Neural progenitor cell (in vitro differentiated cells): ENCODE measurements at regions not wholly inside any gene's neighbourhood (a gene's known extent, or its start where the extent isn't known, plus 50 kb on each side); places are given as distances from the start of the nearest gene placed in this dataset.

Experiments
- DNase-seq: peaks from one replicate; pipeline ENCODE4 v3.0.0-alpha.2; 2016; ENCODE audit warnings: low spot score
- H2AFZ ChIP-seq: fragments of 200-600 bp; sonication (generic); replicated peaks from 2 replicates; pipeline ENCODE4 v1.6.1; 2016; ENCODE audit warnings: antibody characterized with exemption
- H3F3A ChIP-seq: fragments of 200-600 bp; sonication (generic); 2 replicates; pipeline ENCODE4 v1.6.1; 2016; ENCODE audit warnings: antibody characterized with exemption, low read depth
- H3K27ac ChIP-seq: fragments of 200-600 bp; sonication (generic); 2 replicates; pipeline ENCODE4 v1.5.1; 2016; ENCODE audit warnings: mild to moderate bottlenecking
- H3K27me3 ChIP-seq: fragments of 200-600 bp; sonication (generic); 2 replicates; pipeline ENCODE4 v1.6.1; 2016; ENCODE audit warnings: mild to moderate bottlenecking, moderate library complexity
- H3K36me3 ChIP-seq: fragments of 200-600 bp; sonication (generic); 2 replicates; pipeline ENCODE4 v1.5.1; 2016
- H3K4me1 ChIP-seq: fragments of 200-600 bp; sonication (generic); 2 replicates; pipeline ENCODE4 v1.6.1; 2016; ENCODE audit warnings: mixed run types
- H3K4me2 ChIP-seq: fragments of 200-600 bp; sonication (generic); 2 replicates; pipeline ENCODE4 v1.6.1; 2016
- H3K4me3 ChIP-seq: fragments of 200-600 bp; sonication (generic); 2 replicates; pipeline ENCODE4 v1.5.1; 2016
- H3K79me2 ChIP-seq: fragments of 200-600 bp; sonication (generic); 2 replicates; pipeline ENCODE4 v1.6.1; 2016; ENCODE audit warnings: low read depth
- H3K9ac ChIP-seq: fragments of 200-600 bp; sonication (generic); 2 replicates; pipeline ENCODE4 v1.6.1; 2016
- H3K9me3 ChIP-seq: fragments of 200-600 bp; sonication (generic); 2 replicates; pipeline ENCODE4 v1.5.1; 2016; ENCODE audit warnings: low read depth
- H4K20me1 ChIP-seq: fragments of 200-600 bp; sonication (generic); 2 replicates; pipeline ENCODE4 v1.6.1; 2016; ENCODE audit warnings: low read depth
- H3K27ac Mint-ChIP-seq: 3 replicates; pipeline ENCODE4 v1.8.0; 2021; ENCODE audit warnings: mixed read lengths
- H3K27me3 Mint-ChIP-seq: 2 replicates; pipeline ENCODE4 v1.8.0; 2022; ENCODE audit warnings: low read depth, mild to moderate bottlenecking, inconsistent platforms, moderate library complexity, mixed read lengths; ENCODE audit not compliant: insufficient read depth
- H3K36me3 Mint-ChIP-seq: 3 replicates; pipeline ENCODE4 v1.8.0; 2021; ENCODE audit warnings: mixed read lengths
- H3K4me1 Mint-ChIP-seq: 3 replicates; pipeline ENCODE4 v1.8.0; 2021; ENCODE audit warnings: mixed read lengths
- H3K4me3 Mint-ChIP-seq: 3 replicates; pipeline ENCODE4 v1.8.0; 2021; ENCODE audit warnings: mild to moderate bottlenecking, moderate library complexity, mixed read lengths
- H3K9me3 Mint-ChIP-seq: 3 replicates; pipeline ENCODE4 v1.8.0; 2020; ENCODE audit warnings: mixed read lengths
- EZH2 ChIP-seq: fragments of 200-600 bp; sonication (generic); IDR thresholded peaks from 2 replicates; pipeline ENCODE4 v1.6.1; 2017; ENCODE audit warnings: antibody characterized with exemption, mild to moderate bottlenecking, moderate library complexity
- EZH2phosphoT487 ChIP-seq: fragments of 200-600 bp; sonication (generic); IDR thresholded peaks from 2 replicates; pipeline ENCODE4 v1.6.1; 2017; ENCODE audit warnings: antibody characterized with exemption
- TF ChIP-seq, protein P1 (sequence below): fragments of 200-600 bp; sonication (generic); IDR thresholded peaks from 2 replicates; pipeline ENCODE4 v1.5.1; 2017; ENCODE audit warnings: antibody characterized with exemption, mild to moderate bottlenecking

GRCh38 chr7:156251861-156252260 lies 388.7 kb upstream of the RNF32 start:
- Histone ChIP-seq H4K20me1 (no peaks in the 10 kb centered on the region), H3K36me3 (no peaks in the 10 kb centered on the region), H3K9me3 (no peaks in the 10 kb centered on the region), H3K4me1 (no peaks in the 10 kb centered on the region), H3K27ac (no peak overlapping the region), H3K79me2 (no peaks in the 10 kb centered on the region), H2AFZ (no peak overlapping the region), H3K4me2 (no peak overlapping the region), H3F3A (no peaks in the 10 kb centered on the region), H3K27me3 (no peaks in the 10 kb centered on the region), H3K9ac (no peak overlapping the region), H3K4me3 (no peak overlapping the region)
- DNase-seq = no peak
- TF ChIP-seq EZH2phosphoT487 (no peak), EZH2 (no peak)
- TF ChIP-seq, protein P1, sequence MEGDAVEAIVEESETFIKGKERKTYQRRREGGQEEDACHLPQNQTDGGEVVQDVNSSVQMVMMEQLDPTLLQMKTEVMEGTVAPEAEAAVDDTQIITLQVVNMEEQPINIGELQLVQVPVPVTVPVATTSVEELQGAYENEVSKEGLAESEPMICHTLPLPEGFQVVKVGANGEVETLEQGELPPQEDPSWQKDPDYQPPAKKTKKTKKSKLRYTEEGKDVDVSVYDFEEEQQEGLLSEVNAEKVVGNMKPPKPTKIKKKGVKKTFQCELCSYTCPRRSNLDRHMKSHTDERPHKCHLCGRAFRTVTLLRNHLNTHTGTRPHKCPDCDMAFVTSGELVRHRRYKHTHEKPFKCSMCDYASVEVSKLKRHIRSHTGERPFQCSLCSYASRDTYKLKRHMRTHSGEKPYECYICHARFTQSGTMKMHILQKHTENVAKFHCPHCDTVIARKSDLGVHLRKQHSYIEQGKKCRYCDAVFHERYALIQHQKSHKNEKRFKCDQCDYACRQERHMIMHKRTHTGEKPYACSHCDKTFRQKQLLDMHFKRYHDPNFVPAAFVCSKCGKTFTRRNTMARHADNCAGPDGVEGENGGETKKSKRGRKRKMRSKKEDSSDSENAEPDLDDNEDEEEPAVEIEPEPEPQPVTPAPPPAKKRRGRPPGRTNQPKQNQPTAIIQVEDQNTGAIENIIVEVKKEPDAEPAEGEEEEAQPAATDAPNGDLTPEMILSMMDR = no peak
- Mint-ChIP-seq H3K9me3 (peaks cover 2% of the 10 kb centered on the region), H3K27ac (no peak overlapping the region), H3K36me3 (no peaks in the 10 kb centered on the region), H3K4me3 (no peak overlapping the region), H3K27me3 (peaks cover 2% of the 10 kb centered on the region), H3K4me1 (no peaks in the 10 kb centered on the region)

GRCh38 chr7:156240532-156240931 lies 400.0 kb upstream of the RNF32 start:
- Histone ChIP-seq H3K27ac (no peak overlapping the region), H4K20me1 (no peaks in the 10 kb centered on the region), H3F3A (no peaks in the 10 kb centered on the region), H3K36me3 (no peaks in the 10 kb centered on the region), H3K9ac (no peak overlapping the region), H3K79me2 (no peaks in the 10 kb centered on the region), H3K9me3 (no peaks in the 10 kb centered on the region), H3K4me2 (no peak overlapping the region), H3K4me1 (no peaks in the 10 kb centered on the region), H3K4me3 (no peak overlapping the region), H3K27me3 (no peaks in the 10 kb centered on the region), H2AFZ (no peak overlapping the region)
- H3K36me3 Mint-ChIP-seq = no peaks in the 10 kb centered on the region
- H3K27me3 Mint-ChIP-seq = no peaks in the 10 kb centered on the region
- no peak overlapping the region for H3K27ac Mint-ChIP-seq
- no peaks in the 10 kb centered on the region for H3K9me3 Mint-ChIP-seq
- H3K4me1 Mint-ChIP-seq = no peaks in the 10 kb centered on the region
- no peak overlapping the region for H3K4me3 Mint-ChIP-seq
- DNase-seq = no peak
- no peak for TF ChIP-seq EZH2phosphoT487
- TF ChIP-seq, protein P1 = no peak

- no peaks in the 10 kb centered on the region for H3K9me3 Mint-ChIP-seq
These were observed 402.0 kb upstream of the RNF32 start for GRCh38 chr7:156238366-156239133.

More at GRCh38 chr7:156238366-156239133, 402.0 kb upstream of the RNF32 start:
- Mint-ChIP-seq H3K27ac (no peak overlapping the region), H3K36me3 (no peaks in the 10 kb centered on the region), H3K4me1 (no peaks in the 10 kb centered on the region), H3K4me3 (no peak overlapping the region), H3K27me3 (no peaks in the 10 kb centered on the region)
- TF ChIP-seq EZH2phosphoT487 (no peak), EZH2 (no peak)
- TF ChIP-seq, protein P1 = no peak
- no peak overlapping the region for H3K4me2 ChIP-seq
- H3K27me3 ChIP-seq = no peaks in the 10 kb centered on the region
- H3K27ac ChIP-seq = no peak overlapping the region
- no peak overlapping the region for H3K9ac ChIP-seq
- DNase-seq = no peak
- no peaks in the 10 kb centered on the region for H3K4me1 ChIP-seq
- H3F3A ChIP-seq = no peaks in the 10 kb centered on the region
- H4K20me1 ChIP-seq = no peaks in the 10 kb centered on the region
- H3K36me3 ChIP-seq = no peaks in the 10 kb centered on the region
- H3K79me2 ChIP-seq = no peaks in the 10 kb centered on the region
- no peak overlapping the region for H2AFZ ChIP-seq
- H3K9me3 ChIP-seq = no peaks in the 10 kb centered on the region
- H3K4me3 ChIP-seq = no peak overlapping the region
